ENCODE measurements at regions not wholly inside any gene's neighbourhood (a gene's known extent, or its start where the extent isn't known, plus 50 kb on each side); places are given as distances from the start of the nearest gene placed in this dataset.

DNA sequence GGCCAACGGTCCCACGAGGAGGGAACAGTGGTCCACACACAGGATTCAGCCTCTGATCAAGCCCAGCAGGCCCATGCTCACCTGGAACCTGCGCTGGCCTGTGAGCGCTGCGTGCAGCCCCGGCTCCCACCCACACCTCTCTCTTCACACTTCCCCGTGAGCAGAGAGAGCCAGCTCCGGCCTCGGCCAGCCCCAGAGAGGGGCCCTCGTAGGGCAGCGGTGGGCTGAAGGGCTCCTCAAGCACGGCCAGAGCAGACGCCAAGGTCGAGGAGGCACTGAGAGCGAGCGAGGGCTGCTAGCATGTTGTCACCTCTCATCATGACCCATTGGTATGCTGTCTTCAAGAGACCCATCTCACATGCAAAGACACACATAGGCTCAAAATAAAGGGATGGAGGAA is 83.0 kb upstream of the FMR1 start:
- TF ChIP-seq, protein P1, sequence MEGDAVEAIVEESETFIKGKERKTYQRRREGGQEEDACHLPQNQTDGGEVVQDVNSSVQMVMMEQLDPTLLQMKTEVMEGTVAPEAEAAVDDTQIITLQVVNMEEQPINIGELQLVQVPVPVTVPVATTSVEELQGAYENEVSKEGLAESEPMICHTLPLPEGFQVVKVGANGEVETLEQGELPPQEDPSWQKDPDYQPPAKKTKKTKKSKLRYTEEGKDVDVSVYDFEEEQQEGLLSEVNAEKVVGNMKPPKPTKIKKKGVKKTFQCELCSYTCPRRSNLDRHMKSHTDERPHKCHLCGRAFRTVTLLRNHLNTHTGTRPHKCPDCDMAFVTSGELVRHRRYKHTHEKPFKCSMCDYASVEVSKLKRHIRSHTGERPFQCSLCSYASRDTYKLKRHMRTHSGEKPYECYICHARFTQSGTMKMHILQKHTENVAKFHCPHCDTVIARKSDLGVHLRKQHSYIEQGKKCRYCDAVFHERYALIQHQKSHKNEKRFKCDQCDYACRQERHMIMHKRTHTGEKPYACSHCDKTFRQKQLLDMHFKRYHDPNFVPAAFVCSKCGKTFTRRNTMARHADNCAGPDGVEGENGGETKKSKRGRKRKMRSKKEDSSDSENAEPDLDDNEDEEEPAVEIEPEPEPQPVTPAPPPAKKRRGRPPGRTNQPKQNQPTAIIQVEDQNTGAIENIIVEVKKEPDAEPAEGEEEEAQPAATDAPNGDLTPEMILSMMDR (IDR thresholded peaks at IDR 0.05; ENCODE audit: borderline replicate concordance, control extremely low read depth, extremely low read depth, insufficient read depth, missing control alignments): no peak
- DNase-seq (ENCODE audit: low spot score): no peak
- in situ Hi-C loops (cut with MboI; ENCODE audit: low sequenced_read_pairs, unreplicated experiment): no loop called here

GRCh38 chrX:147832707-147833348 is 78.9 kb upstream of the FMR1 start:
- TF ChIP-seq, protein P1 (IDR thresholded peaks at IDR 0.05; ENCODE audit: borderline replicate concordance, control extremely low read depth, extremely low read depth, insufficient read depth, missing control alignments): no peak
- DNase-seq (ENCODE audit: low spot score): peak; percentile 8
- in situ Hi-C loops (cut with MboI; ENCODE audit: low sequenced_read_pairs, unreplicated experiment): no loop called here

GRCh38 chrX:147838465-147839131 is 73.1 kb upstream of the FMR1 start:
- in situ Hi-C loops (cut with MboI; ENCODE audit: low sequenced_read_pairs, unreplicated experiment): no loop called here
- DNase-seq (ENCODE audit: low spot score): no peak
- TF ChIP-seq, protein P1 (IDR thresholded peaks at IDR 0.05; ENCODE audit: borderline replicate concordance, control extremely low read depth, extremely low read depth, insufficient read depth, missing control alignments): peak; percentile 22

GRCh38 chrX:147846676-147847075 is 65.0 kb upstream of the FMR1 start:
- in situ Hi-C loops (cut with MboI; ENCODE audit: low sequenced_read_pairs, unreplicated experiment): no loop called here

GRCh38 chrX:147847999-147848398 is 63.7 kb upstream of the FMR1 start:
- DNase-seq (ENCODE audit: low spot score): no peak
- in situ Hi-C loops (cut with MboI; ENCODE audit: low sequenced_read_pairs, unreplicated experiment): no loop called here
- TF ChIP-seq, protein P1 (IDR thresholded peaks at IDR 0.05; ENCODE audit: borderline replicate concordance, control extremely low read depth, extremely low read depth, insufficient read depth, missing control alignments): no peak

More at GRCh38 chrX:147846676-147847075, 65.0 kb upstream of the FMR1 start:
- DNase-seq (ENCODE audit: low spot score): no peak
- TF ChIP-seq, protein P1 (IDR thresholded peaks at IDR 0.05; ENCODE audit: borderline replicate concordance, control extremely low read depth, extremely low read depth, insufficient read depth, missing control alignments): no peak

DNA sequence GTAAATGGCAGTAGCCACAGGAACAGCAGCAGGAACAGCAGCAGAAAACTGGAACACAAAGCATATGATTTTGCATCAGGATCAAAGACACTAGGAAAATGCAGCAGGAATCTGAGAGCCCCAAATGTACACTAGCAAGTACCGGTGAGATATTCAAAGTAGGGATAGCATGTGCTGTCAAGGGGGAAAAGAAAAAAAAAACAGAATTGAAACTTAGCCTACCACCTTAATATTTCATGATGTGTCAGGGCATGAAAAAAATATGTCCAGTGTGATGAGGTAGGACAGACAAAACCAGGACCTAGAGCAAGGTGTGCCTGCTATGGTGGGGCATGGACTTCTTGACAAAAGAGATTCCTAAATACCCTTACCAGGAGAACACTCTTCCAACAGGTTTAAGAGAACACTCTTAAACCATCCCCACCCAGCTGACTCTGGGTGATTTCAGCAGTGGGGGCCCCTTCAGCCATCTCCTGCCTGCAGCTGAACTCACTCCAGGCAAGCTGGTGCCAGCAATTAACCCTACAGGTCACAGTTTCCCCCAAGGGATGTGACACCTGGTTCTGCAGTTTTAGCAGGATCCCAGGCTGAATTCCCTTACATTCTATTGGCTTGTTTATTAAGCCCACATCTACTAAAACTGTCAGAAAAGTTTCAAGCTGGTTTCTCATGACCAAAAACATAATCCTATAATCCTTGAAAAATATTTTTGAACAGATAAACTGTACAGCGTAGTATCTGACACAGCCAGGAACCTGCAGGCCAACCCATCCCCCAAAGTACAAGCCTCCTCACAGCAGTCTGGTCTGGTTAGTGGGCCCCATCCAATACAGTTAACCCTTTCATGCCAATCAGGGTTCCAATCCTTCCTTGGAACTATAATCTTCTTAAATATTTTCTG is 62.9 kb upstream of the FMR1 start:
- in situ Hi-C loops (cut with MboI; ENCODE audit: low sequenced_read_pairs, unreplicated experiment): no loop called here
- TF ChIP-seq, protein P1 (IDR thresholded peaks at IDR 0.05; ENCODE audit: borderline replicate concordance, control extremely low read depth, extremely low read depth, insufficient read depth, missing control alignments): no peak
- no peak for DNase-seq (ENCODE audit: low spot score)
